ENCODE measurements at regions not wholly inside any gene's neighbourhood (a gene's known extent, or its start where the extent isn't known, plus 50 kb on each side); places are given as distances from the start of the nearest gene placed in this dataset.
"Not testable (repeated sequence)": the region's sequence is repeated elsewhere in the genome, so short reads cannot be mapped to it uniquely, and the experiment has no call there.

DNA sequence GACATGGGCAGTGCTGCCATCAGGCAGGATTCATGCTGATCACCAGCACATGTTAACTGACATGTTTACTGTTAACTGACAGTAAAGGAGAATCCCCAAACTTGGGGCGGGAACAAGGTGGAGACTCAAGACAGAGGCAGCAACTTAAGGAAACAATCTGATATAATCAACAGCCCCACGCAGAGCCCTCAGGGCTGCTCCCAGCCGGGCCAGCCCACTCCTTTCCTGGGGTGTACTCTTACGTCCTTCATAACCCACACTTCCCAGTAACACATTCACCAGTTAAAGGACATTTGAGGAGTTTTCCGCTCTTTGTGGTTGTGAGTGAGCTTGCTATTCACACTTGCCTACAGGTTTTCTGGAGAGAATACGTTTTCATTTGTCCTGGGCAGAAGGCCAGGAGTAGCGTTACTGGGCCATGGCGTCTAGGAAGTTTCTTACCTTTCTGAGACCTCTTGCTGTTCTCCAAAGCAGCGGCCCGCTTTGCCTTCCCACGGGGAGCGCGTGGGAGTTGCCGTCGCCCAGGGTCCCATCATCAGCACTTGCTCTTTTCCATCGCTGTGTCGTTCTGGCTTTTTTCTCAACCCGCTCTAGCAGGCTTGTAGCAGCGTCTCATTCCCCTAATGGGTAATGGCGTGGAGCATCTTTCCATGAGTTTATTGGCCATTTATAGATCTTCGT is 56.4 kb downstream of the FOXF2 start:
- DNase-seq (ENCODE audit: extremely low read depth in 1 of 11, low read depth in 9 of 11, low spot score in 4 of 11), result peak in 1 of 11 donors; percentile 11

GRCh38 chr6:1449896-1450295 is 60.5 kb downstream of the FOXF2 start:
- DNase-seq (ENCODE audit: extremely low read depth in 1 of 11, low read depth in 9 of 11, low spot score in 4 of 11), result no peak

- no peak for DNase-seq (ENCODE audit: extremely low read depth in 1 of 11, low read depth in 9 of 11, low spot score in 4 of 11)
Measured at GRCh38 chr6:1453024-1453423, 63.6 kb downstream of the FOXF2 start.

GRCh38 chr6:1456816-1457215 is 67.4 kb downstream of the FOXF2 start:
- DNase-seq (ENCODE audit: extremely low read depth in 1 of 11, low read depth in 9 of 11, low spot score in 4 of 11), result not testable (repeated sequence)

GRCh38 chr6:1461207-1461606 is 71.8 kb downstream of the FOXF2 start:
- no peak for DNase-seq (ENCODE audit: extremely low read depth in 1 of 11, low read depth in 9 of 11, low spot score in 4 of 11)

DNA sequence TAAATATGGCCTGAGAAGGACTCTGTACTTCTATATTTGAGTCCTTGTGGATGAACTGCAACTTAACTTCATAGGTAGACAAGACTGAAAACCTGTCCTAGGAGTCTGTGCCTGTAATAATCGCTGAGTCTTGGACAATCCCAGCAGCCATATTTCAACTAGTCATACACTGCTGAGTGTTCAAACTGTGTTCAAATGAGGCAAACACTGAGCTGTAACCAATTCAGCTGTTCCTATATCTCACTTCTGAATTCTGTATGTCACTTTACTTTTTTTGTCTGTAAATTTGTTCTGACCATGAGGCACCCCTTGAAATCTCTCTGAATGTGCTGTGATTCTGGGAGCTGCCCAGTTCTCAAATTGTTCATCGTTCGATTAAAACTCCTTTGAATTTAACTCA is 72.4 kb downstream of the FOXF2 start:
- DNase-seq (ENCODE audit: extremely low read depth in 1 of 11, low read depth in 9 of 11, low spot score in 4 of 11), result no peak

- no peak for DNase-seq (ENCODE audit: extremely low read depth in 1 of 11, low read depth in 9 of 11, low spot score in 4 of 11)
Measured at GRCh38 chr6:1463275-1463674, 73.9 kb downstream of the FOXF2 start.

DNA sequence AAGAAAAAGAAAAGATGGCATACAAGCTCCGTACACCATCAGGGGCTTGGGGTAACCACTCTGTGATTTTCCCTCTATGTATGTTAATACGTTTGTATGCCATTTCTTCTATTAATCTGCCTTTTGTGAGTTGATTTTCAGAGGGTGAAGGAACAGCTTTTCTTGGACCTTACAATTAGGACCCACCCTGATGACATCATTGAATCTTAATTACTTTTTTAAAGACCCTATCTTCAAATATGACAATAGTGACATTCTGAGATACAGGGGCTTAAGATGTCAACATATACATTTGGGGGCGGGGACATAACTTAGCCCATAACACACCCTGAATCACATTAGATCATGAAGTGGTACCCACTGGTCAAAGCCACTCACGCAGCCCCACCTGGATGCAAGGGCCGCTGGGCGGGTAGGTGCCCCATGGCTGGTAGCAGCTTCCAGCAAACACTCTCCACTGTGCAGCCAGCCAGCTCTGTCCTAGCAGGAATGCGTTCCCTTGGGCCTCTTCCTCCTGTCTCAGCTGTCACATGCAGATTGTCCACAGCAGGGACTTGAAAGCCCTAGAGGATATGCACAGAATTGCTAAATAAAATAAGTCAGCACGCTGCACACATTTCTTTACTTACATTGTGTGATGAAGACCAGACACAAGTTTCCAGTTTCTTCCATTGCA is 74.5 kb downstream of the FOXF2 start:
- no peak for DNase-seq (ENCODE audit: extremely low read depth in 1 of 11, low read depth in 9 of 11, low spot score in 4 of 11)

DNA sequence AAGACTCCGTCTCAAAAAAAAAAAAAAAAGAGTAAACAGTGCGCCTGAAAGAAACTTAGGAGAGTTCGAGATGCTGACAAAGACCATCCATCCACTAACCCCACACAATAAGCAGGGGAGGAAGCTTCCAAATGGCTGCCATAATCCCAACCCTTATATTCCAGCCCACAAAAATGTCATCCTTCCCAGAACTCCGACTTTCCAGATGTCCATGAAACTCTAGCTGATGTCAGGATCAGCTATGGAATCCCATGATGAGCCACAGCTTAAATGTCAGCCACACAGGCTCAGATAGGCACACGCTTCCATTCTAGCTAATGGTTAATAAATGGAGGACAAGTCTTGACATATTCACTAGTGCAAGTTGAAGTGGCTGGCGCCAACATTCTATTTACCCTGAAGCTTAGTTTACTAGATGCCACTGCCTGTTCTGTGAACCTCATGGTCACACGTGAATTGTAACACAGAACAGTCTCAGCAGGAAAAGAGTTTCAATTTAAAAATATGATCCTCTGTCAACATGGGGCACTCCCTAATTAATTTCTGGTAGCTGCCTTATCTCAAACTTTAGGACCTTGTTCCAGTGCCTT is 75.5 kb downstream of the FOXF2 start:
- DNase-seq (ENCODE audit: extremely low read depth in 1 of 11, low read depth in 9 of 11, low spot score in 4 of 11), result no peak

DNA sequence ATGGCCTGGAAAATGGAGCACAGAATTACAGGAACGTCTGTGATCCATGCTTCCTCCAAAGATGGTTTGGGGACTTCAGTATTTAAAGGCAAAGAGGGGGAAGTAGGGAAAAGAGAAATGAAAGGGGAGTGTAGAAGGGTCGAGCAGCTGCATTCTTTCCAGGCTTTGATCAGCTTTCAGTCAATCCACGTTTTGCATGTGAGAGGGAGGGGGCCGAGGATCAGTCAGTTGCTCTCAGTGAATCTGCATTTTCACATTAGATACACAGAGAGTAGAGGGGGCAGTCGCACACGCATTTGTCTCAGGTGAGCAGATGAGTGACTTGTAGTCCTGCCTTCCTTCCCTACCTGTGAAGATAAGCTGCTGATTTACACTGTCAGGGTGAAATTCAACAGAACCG is 78.8 kb downstream of the FOXF2 start:
- DNase-seq (ENCODE audit: extremely low read depth in 1 of 11, low read depth in 9 of 11, low spot score in 4 of 11), result no peak

- no peak for DNase-seq (ENCODE audit: extremely low read depth in 1 of 11, low read depth in 9 of 11, low spot score in 4 of 11)
Measured at GRCh38 chr6:1470040-1470439, 80.7 kb downstream of the FOXF2 start.

DNA sequence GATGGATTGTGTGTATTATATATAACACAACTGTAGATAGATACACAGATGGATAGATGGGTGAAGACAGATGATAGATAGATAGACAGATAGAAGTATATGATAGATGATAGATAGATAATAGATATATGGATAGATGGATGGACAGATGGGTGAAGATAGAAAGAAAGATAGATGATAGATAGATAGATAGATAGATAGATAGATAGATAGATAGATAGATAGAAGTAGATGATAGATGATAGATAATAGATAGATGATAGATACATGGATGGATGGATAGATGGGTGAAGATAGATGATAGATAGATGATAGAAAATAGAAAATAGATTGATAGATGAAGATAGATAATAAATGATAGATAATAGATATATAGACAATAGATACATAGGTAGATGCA is 83.3 kb downstream of the FOXF2 start:
- no peak for DNase-seq (ENCODE audit: extremely low read depth in 1 of 11, low read depth in 9 of 11, low spot score in 4 of 11)

DNA sequence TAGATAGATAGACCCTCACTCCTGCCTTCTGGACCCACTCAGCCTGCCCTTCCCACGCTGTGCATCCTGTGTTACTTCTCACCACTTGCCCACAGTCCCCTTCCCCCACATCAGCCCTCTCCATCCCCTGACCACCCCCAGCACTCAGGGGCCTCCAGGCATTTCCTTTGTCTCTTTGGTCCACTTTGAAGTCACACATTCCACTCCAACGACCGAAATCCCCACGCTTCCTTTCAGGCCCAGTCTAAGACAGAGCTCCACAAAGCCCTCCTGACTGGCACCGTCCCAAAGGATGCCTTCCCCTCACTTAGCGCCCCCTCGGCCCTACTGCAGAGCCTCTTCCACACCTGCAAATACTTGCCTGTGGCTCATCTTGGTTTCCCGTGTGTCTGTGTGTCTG is 83.8 kb downstream of the FOXF2 start:
- DNase-seq (ENCODE audit: extremely low read depth in 1 of 11, low read depth in 9 of 11, low spot score in 4 of 11), result no peak

GRCh38 chr6:1473598-1473997 is 84.2 kb downstream of the FOXF2 start:
- DNase-seq (ENCODE audit: extremely low read depth in 1 of 11, low read depth in 9 of 11, low spot score in 4 of 11), result no peak

- no peak for DNase-seq (ENCODE audit: extremely low read depth in 1 of 11, low read depth in 9 of 11, low spot score in 4 of 11)
Measured at GRCh38 chr6:1474205-1474604, 84.8 kb downstream of the FOXF2 start.

DNA sequence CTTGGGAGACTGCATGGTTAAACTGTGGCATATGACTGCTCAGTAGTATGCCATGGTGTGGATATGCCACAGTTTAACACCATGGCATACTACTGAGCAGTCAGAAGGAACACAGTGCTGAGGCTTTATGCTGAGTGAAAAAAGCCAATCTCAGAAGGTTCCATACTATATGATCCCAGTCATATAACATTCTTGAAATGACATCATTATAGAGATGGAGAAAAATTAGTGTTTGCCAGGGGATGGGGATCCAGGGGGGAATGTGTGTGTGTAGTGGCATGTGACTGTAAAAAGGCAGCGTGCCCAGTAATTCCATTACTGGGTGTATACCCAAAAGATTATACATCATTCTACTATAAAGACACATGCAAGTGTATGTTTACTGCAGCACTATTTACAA is 85.8 kb downstream of the FOXF2 start:
- no peak for DNase-seq (ENCODE audit: extremely low read depth in 1 of 11, low read depth in 9 of 11, low spot score in 4 of 11)

- peak in 5 of 11 donors; percentile 22 to 41 (median 34) for DNase-seq (ENCODE audit: extremely low read depth in 1 of 11, low read depth in 9 of 11, low spot score in 4 of 11)
Measured at GRCh38 chr6:1477432-1478090, 88.2 kb downstream of the FOXF2 start.

DNA sequence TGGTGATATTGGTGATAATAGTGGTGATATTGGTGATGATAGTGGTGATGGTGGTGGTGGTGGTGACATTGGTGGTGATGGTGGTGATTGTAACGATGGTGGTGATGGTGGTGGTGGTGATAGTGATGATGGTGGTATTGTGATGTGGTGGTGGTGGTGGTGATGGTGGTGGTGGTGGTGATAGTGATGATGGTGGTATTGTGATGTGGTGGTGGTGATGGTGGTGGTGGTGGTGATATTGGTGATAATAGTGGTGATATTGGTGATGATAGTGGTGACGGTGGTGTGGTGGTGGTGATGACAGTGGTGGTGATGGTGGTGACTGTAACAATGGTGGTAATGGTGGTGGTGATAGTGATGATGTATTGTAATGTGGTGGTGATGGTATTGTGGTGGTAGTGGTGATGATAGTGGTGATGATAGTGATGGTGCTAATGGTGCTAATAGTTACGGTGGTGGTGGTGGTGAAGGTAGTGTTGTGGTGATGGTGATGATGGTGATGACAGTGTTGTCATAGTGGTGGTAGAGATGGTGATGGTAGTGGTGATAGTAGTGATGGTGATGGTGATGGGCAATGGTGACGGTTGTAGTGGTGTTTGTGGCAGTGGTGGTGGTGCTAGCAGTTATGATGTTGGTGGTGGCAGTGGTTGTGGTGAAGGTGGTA is 88.9 kb downstream of the FOXF2 start:
- not testable (repeated sequence) for DNase-seq (ENCODE audit: extremely low read depth in 1 of 11, low read depth in 9 of 11, low spot score in 4 of 11)

- DNase-seq (ENCODE audit: extremely low read depth in 1 of 11, low read depth in 9 of 11, low spot score in 4 of 11), result no peak
Measured at GRCh38 chr6:1479095-1479494, 89.7 kb downstream of the FOXF2 start.
